ENCODE measurements at regions not wholly inside any gene's neighbourhood (a gene's known extent, or its start where the extent isn't known, plus 50 kb on each side); places are given as distances from the start of the nearest gene placed in this dataset.

- Mint-ChIP-seq H3K27ac (no peak overlapping the region), H3K27me3 (no peaks in the 10 kb centered on the region), H3K4me1 (no peaks in the 10 kb centered on the region), H3K4me3 (no peak overlapping the region), H3K36me3 (no peaks in the 10 kb centered on the region), H3K9me3 (peaks cover 8% of the 10 kb centered on the region)
These were observed 727.0 kb downstream of the TYW1 start for GRCh38 chr7:67723591-67723990.

GRCh38 chr7:67724435-67724834 is 727.8 kb downstream of the TYW1 start:
- H3K27ac Mint-ChIP-seq, result no peak overlapping the region
- peaks cover 8% of the 10 kb centered on the region for H3K9me3 Mint-ChIP-seq
- no peak overlapping the region for H3K4me3 Mint-ChIP-seq
- H3K27me3 Mint-ChIP-seq, result no peaks in the 10 kb centered on the region
- no peaks in the 10 kb centered on the region for H3K4me1 Mint-ChIP-seq
- no peaks in the 10 kb centered on the region for H3K36me3 Mint-ChIP-seq

- Mint-ChIP-seq H3K9me3 (peaks cover 8% of the 10 kb centered on the region), H3K27me3 (no peaks in the 10 kb centered on the region), H3K36me3 (no peaks in the 10 kb centered on the region), H3K4me3 (no peak overlapping the region), H3K4me1 (no peaks in the 10 kb centered on the region), H3K27ac (no peak overlapping the region)
These were observed 728.3 kb downstream of the TYW1 start for GRCh38 chr7:67724955-67725354.

GRCh38 chr7:67725423-67725822 is 728.8 kb downstream of the TYW1 start:
- Mint-ChIP-seq H3K4me3 (no peak overlapping the region), H3K9me3 (peaks cover 8% of the 10 kb centered on the region), H3K4me1 (no peaks in the 10 kb centered on the region), H3K27ac (no peak overlapping the region), H3K36me3 (no peaks in the 10 kb centered on the region), H3K27me3 (no peaks in the 10 kb centered on the region)

- no peaks in the 10 kb centered on the region for H3K27me3 Mint-ChIP-seq
- H3K36me3 Mint-ChIP-seq, result no peaks in the 10 kb centered on the region
- H3K9me3 Mint-ChIP-seq, result no peaks in the 10 kb centered on the region
- no peak overlapping the region for H3K4me3 Mint-ChIP-seq
- H3K4me1 Mint-ChIP-seq, result no peaks in the 10 kb centered on the region
- no peak overlapping the region for H3K27ac Mint-ChIP-seq
These were observed 733.1 kb downstream of the TYW1 start for GRCh38 chr7:67729771-67730170.

- H3K4me3 Mint-ChIP-seq, result no peak overlapping the region
- H3K36me3 Mint-ChIP-seq, result no peaks in the 10 kb centered on the region
- H3K4me1 Mint-ChIP-seq, result no peaks in the 10 kb centered on the region
- H3K9me3 Mint-ChIP-seq, result no peaks in the 10 kb centered on the region
- H3K27ac Mint-ChIP-seq, result no peak overlapping the region
- H3K27me3 Mint-ChIP-seq, result no peaks in the 10 kb centered on the region
These were observed 735.1 kb downstream of the TYW1 start for GRCh38 chr7:67731704-67732103.

GRCh38 chr7:67732898-67733297 is 736.3 kb downstream of the TYW1 start:
- no peak overlapping the region for H3K27ac Mint-ChIP-seq
- H3K9me3 Mint-ChIP-seq, result no peaks in the 10 kb centered on the region
- no peaks in the 10 kb centered on the region for H3K27me3 Mint-ChIP-seq
- H3K4me3 Mint-ChIP-seq, result no peak overlapping the region
- H3K36me3 Mint-ChIP-seq, result no peaks in the 10 kb centered on the region
- H3K4me1 Mint-ChIP-seq, result no peaks in the 10 kb centered on the region

- H3K36me3 Mint-ChIP-seq, result no peaks in the 10 kb centered on the region
- H3K9me3 Mint-ChIP-seq, result peaks cover 4% of the 10 kb centered on the region
- H3K27ac Mint-ChIP-seq, result no peak overlapping the region
- no peak overlapping the region for H3K4me3 Mint-ChIP-seq
- no peaks in the 10 kb centered on the region for H3K27me3 Mint-ChIP-seq
- H3K4me1 Mint-ChIP-seq, result no peaks in the 10 kb centered on the region
These were observed 741.5 kb downstream of the TYW1 start for GRCh38 chr7:67738145-67738544.

- H3K4me1 Mint-ChIP-seq, result no peaks in the 10 kb centered on the region
These were observed 742.3 kb downstream of the TYW1 start for GRCh38 chr7:67738958-67739357.

GRCh38 chr7:67743501-67743900 is 746.9 kb downstream of the TYW1 start:
- Mint-ChIP-seq H3K4me3 (no peak overlapping the region), H3K27me3 (no peaks in the 10 kb centered on the region), H3K4me1 (no peaks in the 10 kb centered on the region), H3K27ac (no peak overlapping the region), H3K9me3 (peaks cover 4% of the 10 kb centered on the region), H3K36me3 (no peaks in the 10 kb centered on the region)

More at GRCh38 chr7:67738958-67739357, 742.3 kb downstream of the TYW1 start:
- no peaks in the 10 kb centered on the region for H3K36me3 Mint-ChIP-seq
- H3K27ac Mint-ChIP-seq, result no peak overlapping the region
- H3K4me3 Mint-ChIP-seq, result no peak overlapping the region
- H3K9me3 Mint-ChIP-seq, result peaks cover 4% of the 10 kb centered on the region
- H3K27me3 Mint-ChIP-seq, result no peaks in the 10 kb centered on the region

GRCh38 chr7:67752227-67752626 is 755.6 kb downstream of the TYW1 start:
- no peaks in the 10 kb centered on the region for H3K36me3 Mint-ChIP-seq
- H3K4me3 Mint-ChIP-seq, result no peak overlapping the region
- no peaks in the 10 kb centered on the region for H3K4me1 Mint-ChIP-seq

GRCh38 chr7:67753891-67754290 is 757.3 kb downstream of the TYW1 start:
- peaks cover 16% of the 10 kb centered on the region for H3K9me3 Mint-ChIP-seq
- H3K4me1 Mint-ChIP-seq, result no peaks in the 10 kb centered on the region
- no peak overlapping the region for H3K27ac Mint-ChIP-seq
- H3K36me3 Mint-ChIP-seq, result no peaks in the 10 kb centered on the region
- no peaks in the 10 kb centered on the region for H3K27me3 Mint-ChIP-seq
- no peak overlapping the region for H3K4me3 Mint-ChIP-seq

More at GRCh38 chr7:67752227-67752626, 755.6 kb downstream of the TYW1 start:
- H3K27ac Mint-ChIP-seq, result no peak overlapping the region
- H3K9me3 Mint-ChIP-seq, result peaks cover 12% of the 10 kb centered on the region
- H3K27me3 Mint-ChIP-seq, result no peaks in the 10 kb centered on the region

GRCh38 chr7:67754651-67755050 is 758.0 kb downstream of the TYW1 start:
- Mint-ChIP-seq H3K4me1 (no peaks in the 10 kb centered on the region), H3K27ac (no peak overlapping the region), H3K36me3 (no peaks in the 10 kb centered on the region), H3K4me3 (no peak overlapping the region), H3K9me3 (peaks cover 12% of the 10 kb centered on the region), H3K27me3 (no peaks in the 10 kb centered on the region)

- H3K4me3 Mint-ChIP-seq, result no peak overlapping the region
- peaks cover 12% of the 10 kb centered on the region for H3K9me3 Mint-ChIP-seq
- H3K27me3 Mint-ChIP-seq, result no peaks in the 10 kb centered on the region
- H3K36me3 Mint-ChIP-seq, result no peaks in the 10 kb centered on the region
- H3K4me1 Mint-ChIP-seq, result no peaks in the 10 kb centered on the region
- no peak overlapping the region for H3K27ac Mint-ChIP-seq
These were observed 761.9 kb downstream of the TYW1 start for GRCh38 chr7:67758551-67758950.

GRCh38 chr7:67760971-67761370 is 764.3 kb downstream of the TYW1 start:
- no peaks in the 10 kb centered on the region for H3K27me3 Mint-ChIP-seq

GRCh38 chr7:67762516-67762915 is 765.9 kb downstream of the TYW1 start:
- Mint-ChIP-seq H3K36me3 (no peaks in the 10 kb centered on the region), H3K4me1 (no peaks in the 10 kb centered on the region), H3K27ac (no peak overlapping the region), H3K27me3 (peaks cover 2% of the 10 kb centered on the region), H3K9me3 (peaks cover 10% of the 10 kb centered on the region), H3K4me3 (no peak overlapping the region)

More at GRCh38 chr7:67760971-67761370, 764.3 kb downstream of the TYW1 start:
- H3K4me1 Mint-ChIP-seq, result no peaks in the 10 kb centered on the region
- H3K36me3 Mint-ChIP-seq, result no peaks in the 10 kb centered on the region
- H3K27ac Mint-ChIP-seq, result no peak overlapping the region
- no peak overlapping the region for H3K4me3 Mint-ChIP-seq
- H3K9me3 Mint-ChIP-seq, result peaks cover 6% of the 10 kb centered on the region

GRCh38 chr7:67764289-67764688 is 767.7 kb downstream of the TYW1 start:
- H3K9me3 Mint-ChIP-seq, result peaks cover 5% of the 10 kb centered on the region
- no peaks in the 10 kb centered on the region for H3K36me3 Mint-ChIP-seq
- H3K4me3 Mint-ChIP-seq, result no peak overlapping the region
- peaks cover 2% of the 10 kb centered on the region for H3K27me3 Mint-ChIP-seq
- no peaks in the 10 kb centered on the region for H3K4me1 Mint-ChIP-seq
- no peak overlapping the region for H3K27ac Mint-ChIP-seq
